HG03159 (cell line): ENCODE measurements at regions not wholly inside any gene's neighbourhood (a gene's known extent, or its start where the extent isn't known, plus 50 kb on each side); places are given as distances from the start of the nearest gene placed in this dataset.
"Not testable (repeated sequence)": the region's sequence is repeated elsewhere in the genome, so short reads cannot be mapped to it uniquely, and the experiment has no call there.

Experiments used
- ATAC-seq: cut with Tn5 transposase; IDR thresholded peaks from one replicate; pipeline ENCODE4 v1.9.1; 2021; ENCODE audit warnings: mild to moderate bottlenecking, moderate library complexity; ENCODE audit not compliant: unreplicated experiment

DNA sequence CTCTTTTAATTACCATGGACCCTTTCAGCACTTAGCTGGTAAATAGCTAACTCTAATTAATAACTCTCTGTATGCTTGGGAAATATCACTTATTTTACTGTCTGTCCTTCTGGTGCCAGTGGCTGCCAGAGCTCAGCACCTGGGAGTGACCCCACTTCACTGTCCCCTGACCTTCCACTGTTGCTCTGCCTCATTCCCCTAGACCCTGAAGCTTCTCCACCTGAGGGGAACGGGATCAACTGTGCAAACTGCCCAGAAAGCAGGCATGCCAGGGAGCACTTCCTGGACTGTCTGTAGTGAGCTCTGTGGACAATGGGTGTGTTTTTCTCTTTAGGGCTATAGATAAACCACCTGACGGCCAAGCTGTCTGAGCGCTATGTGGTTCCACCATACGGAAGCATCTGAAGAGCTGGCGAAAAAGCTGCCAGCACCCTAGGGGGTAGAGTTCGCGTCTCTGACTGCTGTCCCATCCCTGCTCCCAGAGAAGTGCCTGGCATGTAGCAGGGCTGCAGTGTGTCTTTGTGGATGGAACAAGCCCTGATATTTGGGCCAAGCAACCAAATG lies 106.3 kb upstream of the FOXA2 start:
- ATAC-seq = no peak

DNA sequence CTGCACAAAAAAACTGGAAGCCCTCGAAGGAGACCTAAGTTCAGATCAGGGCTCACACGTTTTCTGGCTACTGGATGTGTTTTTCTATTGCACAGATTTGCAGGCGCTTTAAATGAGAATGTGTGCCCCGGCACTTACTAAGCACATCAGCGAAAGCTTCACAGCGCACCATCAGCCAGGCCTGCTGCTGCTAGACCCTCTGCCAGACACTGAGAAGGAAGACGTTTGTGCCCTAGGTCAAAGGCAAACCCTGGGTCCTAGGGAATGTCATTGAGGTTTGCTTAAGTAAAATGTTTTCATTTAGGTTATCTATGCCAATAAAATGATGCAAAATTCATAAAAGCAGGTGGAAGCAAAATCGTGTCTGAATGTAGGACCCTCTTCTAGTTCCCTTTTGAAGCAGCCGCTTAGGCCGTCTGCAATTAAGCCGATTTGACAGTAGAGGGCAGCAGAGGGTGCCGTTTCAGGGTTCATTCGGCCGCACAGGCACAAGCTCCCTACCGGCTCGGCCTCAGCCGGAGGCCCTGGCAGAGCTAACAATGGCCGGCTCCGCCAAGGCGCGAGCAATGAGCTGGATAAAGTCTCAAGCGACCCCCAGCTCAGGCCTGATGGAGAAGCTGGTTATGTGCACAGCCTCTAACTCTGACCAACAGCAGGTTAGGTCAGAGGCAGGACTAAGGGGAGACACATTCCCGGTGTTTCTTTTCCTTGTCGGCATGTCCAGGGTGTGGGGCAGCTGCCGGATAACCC lies 107.2 kb upstream of the FOXA2 start:
- ATAC-seq = peak; percentile 69

DNA sequence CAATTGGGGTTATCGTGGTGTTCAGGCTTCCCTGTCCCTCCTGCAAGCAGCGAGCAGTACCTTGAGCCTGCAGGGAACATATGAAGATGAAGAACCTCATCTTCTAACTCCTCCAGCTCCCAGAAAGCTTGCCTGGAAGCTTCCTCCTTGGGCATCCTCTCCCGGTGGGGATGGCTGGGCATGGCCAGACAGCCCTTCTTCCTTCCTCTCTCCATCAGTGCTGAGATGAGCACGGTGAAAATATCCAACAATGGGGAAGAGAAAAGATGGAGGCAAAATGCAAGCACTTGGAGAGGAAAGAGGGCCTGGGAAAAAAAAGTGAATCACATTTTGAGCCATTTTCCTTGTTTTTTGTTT lies 107.7 kb upstream of the FOXA2 start:
- ATAC-seq = no peak

DNA sequence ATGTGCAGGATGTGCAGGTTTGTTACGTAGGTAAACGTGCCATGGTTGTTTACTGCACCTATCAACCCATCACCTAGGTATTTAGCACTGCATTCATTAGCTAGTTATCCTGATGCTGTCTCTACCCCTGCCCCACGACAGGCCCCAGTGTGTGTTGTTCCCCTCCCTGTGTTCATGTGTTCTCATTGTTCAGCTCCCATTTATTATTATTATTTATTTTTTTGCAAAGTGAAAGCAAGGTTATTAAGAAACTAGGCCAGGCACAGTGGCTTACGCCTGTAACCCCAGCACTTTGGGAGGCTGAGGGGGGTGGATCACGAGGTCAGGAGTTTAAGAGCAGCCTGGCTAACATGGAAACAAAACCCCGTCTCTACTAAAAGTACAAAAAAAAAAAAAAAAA lies 108.2 kb upstream of the FOXA2 start:
- not testable (repeated sequence) for ATAC-seq

DNA sequence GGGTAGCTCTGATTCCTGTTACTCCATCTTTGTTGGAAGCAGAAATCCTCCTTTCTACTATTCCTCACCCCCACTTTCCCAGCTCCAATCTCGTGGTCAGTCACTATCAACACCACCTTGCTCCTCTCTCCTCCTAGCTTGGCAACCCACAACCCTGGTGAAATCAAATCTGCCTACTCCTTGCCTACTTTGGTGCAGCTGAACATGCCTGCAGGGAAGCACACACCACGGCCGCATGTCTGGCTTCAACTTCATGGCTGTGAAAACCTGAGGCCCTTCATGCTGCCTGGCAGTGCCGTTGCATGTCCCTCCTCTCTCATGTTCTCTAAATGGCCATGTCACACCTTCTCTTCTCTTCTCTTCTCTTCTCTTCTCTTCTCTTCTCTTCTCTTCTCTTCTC lies 112.4 kb upstream of the FOXA2 start:
- ATAC-seq = no peak

DNA sequence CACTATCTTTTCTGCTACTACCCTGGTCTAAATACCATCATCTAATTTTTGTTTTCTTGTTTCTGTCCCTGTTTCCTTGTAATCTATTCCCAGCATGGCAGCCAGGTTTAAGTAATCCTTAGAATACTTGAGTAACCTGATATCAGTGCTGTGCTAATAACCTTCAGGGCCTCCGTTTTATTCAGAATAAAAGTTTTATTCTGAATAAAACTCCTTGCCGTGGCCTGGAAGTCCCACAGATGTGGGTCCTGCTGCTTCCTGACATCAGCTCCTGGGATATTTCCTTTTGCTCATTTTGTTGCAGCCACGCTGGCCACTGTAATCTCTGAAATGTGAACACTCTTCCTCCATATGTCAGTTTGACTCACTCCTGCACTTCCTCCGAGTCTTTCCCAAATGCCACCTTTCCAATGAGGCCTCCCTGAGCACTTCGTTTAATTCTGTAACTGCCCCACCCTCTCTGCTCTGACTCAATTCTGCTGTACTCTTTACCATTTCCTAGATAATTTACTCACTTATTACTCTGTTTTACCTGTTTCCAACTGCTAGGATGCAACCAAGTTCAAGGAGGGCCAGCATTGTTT lies 114.0 kb upstream of the FOXA2 start:
- no peak for ATAC-seq

DNA sequence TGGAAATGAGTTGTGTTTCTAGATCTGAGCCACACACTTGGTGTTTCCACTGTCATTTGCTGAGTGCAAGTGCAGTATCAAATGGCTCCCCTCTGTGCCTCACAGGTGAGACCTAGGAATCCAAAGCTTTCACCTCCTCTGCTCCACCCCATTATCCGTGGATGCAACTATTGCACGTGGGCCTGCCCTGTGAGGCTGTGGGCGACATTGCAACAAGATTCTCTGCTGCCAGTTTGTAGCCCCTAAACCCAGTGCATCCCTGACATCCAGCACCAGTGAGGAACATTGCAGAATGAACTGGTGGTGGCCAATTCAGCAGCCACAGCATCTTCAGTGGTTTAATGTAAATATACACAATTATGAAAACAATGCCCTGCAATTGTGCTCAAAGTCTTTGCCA lies 115.0 kb upstream of the FOXA2 start:
- no peak for ATAC-seq

DNA sequence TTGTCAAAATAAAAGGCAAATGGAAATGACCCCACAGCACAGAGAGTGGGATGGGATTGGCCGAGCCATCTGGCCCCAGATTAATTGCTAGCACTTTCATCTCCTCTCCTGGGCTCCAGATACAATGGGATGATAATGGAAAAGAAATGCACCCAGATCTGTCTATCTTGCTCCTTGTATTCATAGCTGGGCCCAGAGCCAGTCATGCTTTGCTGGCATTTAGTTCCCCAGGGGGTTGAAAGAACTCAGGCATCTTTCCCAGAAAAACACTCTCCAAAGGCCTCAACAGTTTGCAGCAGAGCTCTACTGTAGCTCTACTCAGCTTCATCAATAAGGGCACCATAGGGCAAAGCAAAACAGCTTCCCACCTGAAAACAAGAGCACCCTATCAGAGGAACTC lies 116.0 kb upstream of the FOXA2 start:
- no peak for ATAC-seq

DNA sequence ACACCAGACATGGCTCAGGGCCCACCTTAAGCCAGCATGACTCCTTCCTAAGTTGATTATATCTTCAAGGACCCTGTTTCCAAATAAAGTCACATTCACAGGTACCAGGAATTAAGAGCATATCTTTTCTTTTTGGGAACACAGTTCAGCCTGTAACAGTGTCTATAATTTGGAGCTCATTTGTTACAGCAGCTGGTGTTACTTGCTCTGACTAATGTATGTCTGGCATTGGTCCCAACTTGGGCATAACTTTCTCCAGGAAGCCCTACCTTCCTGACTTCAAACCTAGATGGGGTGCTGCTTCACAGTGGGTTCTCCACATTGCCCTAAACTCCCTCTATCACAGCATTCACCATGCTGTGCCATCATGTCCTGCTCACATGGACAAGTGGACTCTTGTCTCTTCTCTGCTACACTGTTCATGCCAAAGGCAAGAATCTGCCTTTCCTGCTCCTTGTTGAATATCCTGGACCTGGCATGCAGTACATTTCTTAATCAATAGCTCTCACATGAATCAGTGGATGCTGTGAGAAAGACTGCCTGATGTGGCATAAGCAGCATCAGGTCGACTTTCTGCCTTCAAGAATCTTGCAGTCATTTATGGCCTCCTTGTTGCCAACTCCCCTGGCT lies 117.4 kb upstream of the FOXA2 start:
- no peak for ATAC-seq

DNA sequence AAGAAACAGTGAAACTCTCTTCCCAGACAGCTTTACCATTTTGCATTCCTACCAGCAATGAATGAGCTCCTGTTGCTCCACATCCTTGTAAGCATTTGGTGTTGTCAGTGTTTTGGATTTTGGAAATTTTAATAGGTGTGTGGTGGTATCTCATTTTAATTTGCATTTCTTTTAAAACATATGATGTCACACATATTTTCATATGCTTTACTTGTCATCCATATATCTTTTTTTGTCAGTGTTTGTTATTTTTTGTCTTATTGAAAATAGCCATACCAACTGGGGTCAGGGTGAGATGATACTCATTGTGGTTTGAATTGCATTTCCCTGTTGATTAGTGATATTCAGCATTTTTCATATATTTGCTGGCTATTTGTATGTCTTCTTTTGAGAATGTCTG lies 119.5 kb upstream of the FOXA2 start:
- ATAC-seq = no peak

DNA sequence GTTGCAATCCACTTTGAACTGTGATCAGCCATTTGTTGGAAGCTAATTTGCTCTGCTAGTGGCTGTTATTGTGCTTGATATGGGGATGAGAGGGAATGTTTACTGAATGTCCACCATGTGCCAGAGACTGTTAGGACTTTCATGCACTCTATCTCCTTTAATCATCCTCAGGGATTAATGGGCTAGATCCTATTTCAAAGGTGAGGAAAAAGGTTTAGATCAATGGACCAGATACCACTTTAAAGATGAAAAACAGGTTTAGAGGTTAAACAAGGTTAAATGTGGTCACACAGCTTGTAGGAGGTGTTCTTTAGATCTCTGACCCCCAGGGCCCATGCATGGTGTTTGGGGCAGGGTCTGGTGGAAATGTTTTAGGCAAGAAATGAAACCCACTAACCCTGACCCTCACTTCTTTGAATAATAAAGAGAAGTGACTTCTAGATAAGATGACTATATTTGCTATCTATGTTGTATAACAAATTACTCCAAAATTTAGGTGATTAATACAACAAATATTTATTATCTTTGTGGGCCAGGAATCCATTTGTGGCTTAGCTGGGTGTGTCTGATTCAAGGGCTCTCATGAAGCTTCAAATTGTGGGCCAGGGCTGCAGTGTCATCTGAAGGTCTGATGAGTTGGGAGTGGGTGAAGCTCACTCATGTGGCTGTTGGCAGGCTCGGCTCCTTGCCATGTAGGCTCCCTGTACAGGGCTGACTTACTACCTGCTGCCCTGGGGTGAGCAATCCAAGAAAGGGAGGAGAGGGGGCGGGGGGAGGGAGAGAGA lies 127.8 kb upstream of the FOXA2 start:
- no peak for ATAC-seq

DNA sequence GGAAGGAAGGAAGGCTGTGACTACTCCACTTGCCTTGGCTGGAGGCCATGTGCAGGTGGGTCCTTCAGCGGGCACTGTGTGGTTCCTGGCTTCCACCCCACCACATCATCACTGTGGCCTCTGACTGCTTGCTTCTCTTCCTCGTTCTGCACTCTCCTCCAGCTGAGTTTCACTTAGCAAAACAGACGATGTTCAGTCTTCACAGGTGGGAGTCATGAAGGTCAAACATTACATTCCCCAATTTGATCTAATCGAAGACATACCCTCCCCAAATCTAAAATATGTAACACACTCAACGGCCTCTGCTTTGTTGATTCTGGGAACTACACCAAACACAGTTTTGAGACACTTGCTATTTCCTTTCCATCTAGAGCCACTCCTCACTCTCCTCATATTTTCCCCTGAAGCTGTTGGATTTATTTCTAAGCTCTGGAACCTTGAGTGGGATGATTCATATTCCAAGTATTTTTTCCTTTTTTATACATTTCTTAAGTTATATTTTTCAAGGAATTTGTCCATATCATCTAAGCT lies 132.5 kb upstream of the FOXA2 start:
- no peak for ATAC-seq

DNA sequence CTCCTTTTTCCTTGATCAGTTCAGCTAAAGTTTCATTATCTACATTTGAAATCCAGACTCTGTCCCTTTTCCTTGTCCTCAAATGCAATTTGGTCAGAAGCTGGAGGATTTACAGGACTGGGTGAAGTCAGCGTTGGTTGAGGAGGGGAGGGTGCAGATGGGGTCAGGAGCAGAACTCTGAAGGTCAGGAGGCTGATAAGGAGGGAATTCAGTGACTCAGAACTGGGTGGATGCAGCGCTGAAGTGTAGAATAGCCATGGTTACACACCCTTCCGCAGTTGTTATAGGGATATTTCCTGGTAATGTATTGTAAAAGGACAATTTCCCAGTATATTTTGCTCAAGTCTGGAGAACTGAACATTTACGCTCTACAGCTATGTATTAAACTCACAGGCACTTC lies 133.1 kb upstream of the FOXA2 start:
- no peak for ATAC-seq

DNA sequence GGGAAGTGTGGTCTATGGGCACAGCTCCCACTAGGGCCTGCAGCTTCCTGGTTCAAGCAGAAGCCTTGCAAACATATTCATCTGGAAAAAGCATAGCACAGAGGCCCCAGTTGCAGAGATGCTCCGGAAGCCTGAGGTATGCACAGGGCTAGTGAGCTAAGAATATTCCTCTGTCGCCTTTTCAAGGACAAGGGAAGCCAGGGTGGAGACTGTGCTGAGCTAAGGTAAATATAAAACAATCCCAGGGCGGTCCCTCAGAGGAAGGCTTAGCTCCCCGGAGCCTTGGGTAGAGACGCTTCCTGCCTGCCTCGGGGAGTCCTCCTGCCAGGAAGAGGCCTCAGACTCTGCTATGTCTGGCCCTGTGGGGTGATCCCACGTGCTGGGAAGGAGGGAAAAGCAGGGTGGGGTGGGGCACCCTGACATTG lies 134.8 kb upstream of the FOXA2 start:
- no peak for ATAC-seq

DNA sequence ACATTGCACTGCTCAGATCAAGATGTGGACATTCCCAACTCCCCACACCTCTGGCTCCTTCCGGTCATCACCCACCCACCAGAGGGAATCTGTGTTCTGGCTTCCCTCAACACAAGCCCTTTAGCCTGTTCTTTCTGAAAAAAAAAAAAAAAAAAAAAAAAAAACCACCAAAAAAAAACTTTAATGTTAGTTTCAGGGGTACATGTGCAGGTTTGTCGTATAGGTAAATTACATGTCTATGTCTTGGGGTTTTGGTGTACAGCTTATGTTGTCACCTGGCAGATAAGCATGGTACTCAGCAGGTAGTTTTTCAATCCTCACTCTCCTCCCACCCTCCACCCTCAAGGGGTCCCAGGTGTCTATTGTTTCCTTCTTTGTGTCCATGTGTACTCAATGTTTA lies 135.8 kb upstream of the FOXA2 start:
- no peak for ATAC-seq

DNA sequence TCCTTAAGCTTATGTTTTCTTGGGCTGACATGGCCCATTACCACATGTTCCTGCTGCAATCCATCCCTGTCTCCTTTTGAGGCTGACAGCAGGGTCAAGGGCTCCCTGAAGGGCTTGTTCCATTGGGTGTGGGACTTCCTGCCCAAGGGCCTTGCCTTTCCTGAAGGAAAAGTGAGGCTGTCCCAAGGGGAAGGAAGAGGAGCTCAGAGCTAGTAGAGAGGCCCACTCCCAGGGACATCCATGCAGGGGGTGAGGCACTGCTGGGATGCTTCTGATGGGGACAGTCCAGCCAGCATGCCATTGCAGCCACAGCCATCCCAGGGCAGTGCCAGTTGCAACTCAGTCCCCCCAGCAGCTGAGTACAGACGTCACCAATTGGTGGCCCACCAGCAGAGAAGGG lies 138.4 kb upstream of the FOXA2 start:
- ATAC-seq = no peak

DNA sequence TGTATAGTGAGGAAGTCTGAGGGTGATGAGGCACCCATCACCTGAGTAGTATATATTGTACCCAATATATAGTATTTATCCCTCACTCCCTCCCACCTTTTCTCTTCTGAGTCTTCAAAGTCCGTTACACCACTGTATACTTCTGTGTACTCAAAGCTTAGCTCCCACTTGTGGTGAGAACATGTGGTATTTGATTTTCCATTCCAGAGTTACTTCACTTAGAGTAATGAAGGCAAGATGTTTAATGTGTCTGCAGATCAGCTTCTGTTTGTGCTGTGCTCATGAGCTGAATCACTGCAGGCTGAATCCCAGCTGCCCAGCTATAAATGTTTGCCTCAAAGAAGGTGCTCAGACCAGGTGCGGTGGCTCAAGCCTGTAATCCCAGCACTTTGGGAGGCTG lies 139.3 kb upstream of the FOXA2 start:
- no peak for ATAC-seq

DNA sequence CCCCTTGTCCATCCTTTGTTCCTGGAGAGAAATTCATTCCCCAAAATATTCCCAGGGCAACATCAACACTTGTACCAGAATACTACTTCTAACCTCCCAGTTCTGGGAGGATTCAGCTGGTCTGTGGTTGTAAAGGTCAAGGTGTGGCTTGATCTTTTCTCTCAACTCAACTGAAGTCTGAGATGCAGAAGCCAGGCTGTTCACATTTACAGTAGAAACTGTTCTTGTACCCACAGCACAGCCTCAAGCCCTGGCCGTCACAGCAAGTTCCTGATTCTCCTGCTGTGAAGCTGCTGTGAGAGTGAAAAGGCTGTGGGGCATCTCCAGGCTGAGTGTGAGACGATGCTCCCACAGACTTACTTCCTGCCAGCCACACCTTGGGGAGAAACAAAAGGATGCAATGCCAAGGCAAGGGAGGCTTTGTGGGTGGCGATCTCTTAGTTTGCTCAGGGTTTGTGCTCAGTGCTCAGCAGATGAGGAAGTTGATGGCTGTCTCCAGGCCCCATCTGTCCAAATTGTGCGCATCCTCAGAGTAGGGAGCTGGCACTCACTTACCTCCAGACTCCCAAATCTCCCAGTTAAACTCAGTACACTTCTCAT lies 143.9 kb upstream of the FOXA2 start:
- ATAC-seq = no peak

DNA sequence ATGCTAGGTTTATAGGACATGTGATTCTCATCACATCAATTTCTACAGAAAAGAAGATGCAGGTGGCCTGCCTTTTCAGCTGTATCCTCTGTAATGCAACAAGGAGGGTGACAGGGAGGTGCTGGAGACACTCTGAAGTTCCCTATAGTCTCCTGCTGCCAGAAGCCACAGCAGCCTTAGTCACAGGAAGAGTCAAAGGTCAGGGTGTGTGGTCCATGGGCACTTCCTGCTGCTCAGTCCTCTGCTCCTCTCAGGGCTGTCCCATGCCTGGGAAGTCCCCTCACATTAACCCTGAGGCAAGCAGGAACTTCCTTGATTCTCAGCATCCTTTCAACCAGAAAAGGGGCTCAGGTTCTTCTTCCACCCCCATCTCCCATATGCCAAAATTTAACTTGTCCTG lies 144.8 kb upstream of the FOXA2 start:
- no peak for ATAC-seq

DNA sequence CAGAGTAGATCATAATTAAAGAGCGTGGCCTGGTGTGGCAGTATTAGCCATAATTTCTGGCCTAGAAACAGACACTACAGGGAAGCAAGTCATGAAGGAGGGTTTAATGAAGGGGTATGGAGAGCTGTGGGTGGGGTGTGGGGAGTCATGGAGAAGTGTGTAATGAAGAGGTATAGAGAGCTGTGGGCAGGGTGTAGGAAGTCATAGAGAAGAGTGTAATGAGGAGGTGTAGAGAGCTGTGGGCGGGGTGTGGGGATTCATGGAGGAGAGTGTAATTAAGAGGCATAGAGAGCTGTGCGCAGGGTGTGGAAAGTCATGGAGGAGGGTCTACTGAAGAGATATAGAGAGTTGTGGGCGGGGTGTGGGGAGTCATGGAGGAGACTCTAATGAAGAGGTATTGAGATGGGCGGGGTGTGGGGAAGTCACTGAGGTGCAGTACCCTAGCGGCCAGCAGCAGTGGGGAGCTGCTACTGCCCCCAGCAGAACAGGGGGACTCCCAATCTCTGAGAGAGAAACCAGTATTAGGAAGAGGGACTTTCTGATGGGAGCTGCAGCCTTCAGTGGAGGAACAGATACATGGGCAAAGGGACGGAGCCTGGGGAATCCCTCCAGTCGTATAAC lies 145.4 kb upstream of the FOXA2 start:
- no peak for ATAC-seq
